DND-41 (cell line): ENCODE measurements at regions not wholly inside any gene's neighbourhood (a gene's known extent, or its start where the extent isn't known, plus 50 kb on each side); places are given as distances from the start of the nearest gene placed in this dataset.

Source experiments
- CTCF ChIP-seq: IDR thresholded peaks from 2 replicates; pipeline ENCODE4 v1.5.1; 2012; ENCODE audit warnings: borderline replicate concordance, low read length, moderate library complexity, mild to moderate bottlenecking; ENCODE audit not compliant: poor library complexity, severe bottlenecking; ENCODE audit errors: extremely low read depth
- EZH2 ChIP-seq: IDR thresholded peaks from 3 replicates; pipeline ENCODE4 v1.6.1; 2012; ENCODE audit warnings: borderline replicate concordance, low read depth, mild to moderate bottlenecking, moderate library complexity, low read length, inconsistent platforms; ENCODE audit not compliant: severe bottlenecking

GRCh38 chrX:39453889-39454621 lies 643.7 kb downstream of the BCOR start:
- TF ChIP-seq CTCF: no peak
- no peak for TF ChIP-seq EZH2
